Progenitor cell of endocrine pancreas (in vitro differentiated cells): ENCODE measurements at regions not wholly inside any gene's neighbourhood (a gene's known extent, or its start where the extent isn't known, plus 50 kb on each side); places are given as distances from the start of the nearest gene placed in this dataset.

Experiments
- DNase-seq: peaks from one replicate; pipeline ENCODE4 v3.0.0; 2021; ENCODE audit warnings: low spot score; ENCODE audit not compliant: unreplicated experiment
- H3K27ac Mint-ChIP-seq: 2 replicates; pipeline ENCODE4 v1.8.0; 2021; ENCODE audit warnings: mild to moderate bottlenecking, moderate library complexity, mixed read lengths
- H3K27me3 Mint-ChIP-seq: 2 replicates; pipeline ENCODE4 v1.8.0; 2021; ENCODE audit warnings: mixed read lengths
- H3K36me3 Mint-ChIP-seq: 2 replicates; pipeline ENCODE4 v1.8.0; 2022; ENCODE audit warnings: mixed read lengths; ENCODE audit not compliant: insufficient read depth
- H3K4me1 Mint-ChIP-seq: 2 replicates; pipeline ENCODE4 v1.8.0; 2021; ENCODE audit warnings: low read depth, mixed read lengths
- H3K4me3 Mint-ChIP-seq: 2 replicates; pipeline ENCODE4 v1.8.0; 2021; ENCODE audit warnings: low read depth, mild to moderate bottlenecking, moderate library complexity, mixed read lengths
- H3K9me3 Mint-ChIP-seq: 2 replicates; pipeline ENCODE4 v1.8.0; 2021; ENCODE audit warnings: low read depth, mixed read lengths
- TF ChIP-seq, protein P1 (sequence below): fragments of 200-600 bp; sonication (generic); IDR thresholded peaks from one replicate; pipeline ENCODE4 v1.5.0; 2021; ENCODE audit warnings: antibody characterized with exemption, mild to moderate bottlenecking; ENCODE audit not compliant: unreplicated experiment

DNA sequence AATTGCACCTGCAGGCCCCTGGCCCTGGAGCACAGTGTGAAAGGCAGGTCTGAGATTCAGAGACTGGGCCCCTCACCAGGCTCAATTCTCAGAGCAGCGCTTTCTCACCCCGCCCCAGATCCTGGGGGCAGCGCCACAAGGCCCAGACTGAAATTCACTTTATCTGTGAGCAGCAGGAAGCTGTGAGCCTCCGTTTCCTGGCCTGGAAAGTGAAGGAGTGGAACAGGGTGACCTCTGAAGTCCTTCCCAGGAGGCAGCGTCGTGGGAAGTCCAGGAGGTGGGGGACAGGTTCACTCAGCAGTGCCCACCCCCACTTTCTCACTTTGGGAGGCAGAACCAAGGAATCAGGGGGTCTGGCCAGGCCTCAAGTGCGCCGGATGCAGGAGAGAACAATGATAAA, 235.4 kb downstream of the NDUFA10 start:
- TF ChIP-seq, protein P1, sequence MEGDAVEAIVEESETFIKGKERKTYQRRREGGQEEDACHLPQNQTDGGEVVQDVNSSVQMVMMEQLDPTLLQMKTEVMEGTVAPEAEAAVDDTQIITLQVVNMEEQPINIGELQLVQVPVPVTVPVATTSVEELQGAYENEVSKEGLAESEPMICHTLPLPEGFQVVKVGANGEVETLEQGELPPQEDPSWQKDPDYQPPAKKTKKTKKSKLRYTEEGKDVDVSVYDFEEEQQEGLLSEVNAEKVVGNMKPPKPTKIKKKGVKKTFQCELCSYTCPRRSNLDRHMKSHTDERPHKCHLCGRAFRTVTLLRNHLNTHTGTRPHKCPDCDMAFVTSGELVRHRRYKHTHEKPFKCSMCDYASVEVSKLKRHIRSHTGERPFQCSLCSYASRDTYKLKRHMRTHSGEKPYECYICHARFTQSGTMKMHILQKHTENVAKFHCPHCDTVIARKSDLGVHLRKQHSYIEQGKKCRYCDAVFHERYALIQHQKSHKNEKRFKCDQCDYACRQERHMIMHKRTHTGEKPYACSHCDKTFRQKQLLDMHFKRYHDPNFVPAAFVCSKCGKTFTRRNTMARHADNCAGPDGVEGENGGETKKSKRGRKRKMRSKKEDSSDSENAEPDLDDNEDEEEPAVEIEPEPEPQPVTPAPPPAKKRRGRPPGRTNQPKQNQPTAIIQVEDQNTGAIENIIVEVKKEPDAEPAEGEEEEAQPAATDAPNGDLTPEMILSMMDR = no peak
- no peak overlapping the region for H3K27ac Mint-ChIP-seq
- H3K9me3 Mint-ChIP-seq = no peaks in the 10 kb centered on the region
- H3K36me3 Mint-ChIP-seq = no peaks in the 10 kb centered on the region
- H3K4me3 Mint-ChIP-seq = no peak overlapping the region
- no peaks in the 10 kb centered on the region for H3K4me1 Mint-ChIP-seq
- DNase-seq = no peak
- peaks cover 11% of the 10 kb centered on the region for H3K27me3 Mint-ChIP-seq

DNA sequence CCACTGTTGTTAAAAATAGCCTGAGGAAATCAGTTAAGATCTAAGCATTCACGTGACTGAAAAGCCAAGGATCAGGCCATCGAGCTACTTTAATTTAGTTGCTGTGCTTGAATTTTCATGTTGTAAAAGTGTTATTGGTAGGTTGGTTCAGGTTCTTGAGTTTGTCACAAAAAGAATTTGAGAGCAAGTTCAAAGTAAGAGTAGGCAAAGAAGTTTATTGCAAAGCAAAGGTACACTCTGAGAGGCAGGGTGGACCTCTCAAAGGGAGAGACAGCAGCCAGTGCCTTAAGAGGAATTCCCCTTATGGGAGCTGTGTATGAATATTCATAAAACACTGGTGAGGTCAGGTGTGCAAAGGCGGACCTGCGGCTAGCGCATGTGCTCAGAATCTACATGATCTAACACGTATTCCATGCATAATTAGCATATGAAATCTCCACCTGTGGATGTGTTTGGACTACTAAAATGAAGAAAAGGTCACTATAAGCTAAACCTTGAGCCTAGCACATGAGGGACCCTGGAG, 236.5 kb downstream of the NDUFA10 start:
- no peaks in the 10 kb centered on the region for H3K36me3 Mint-ChIP-seq
- TF ChIP-seq, protein P1 = no peak
- no peaks in the 10 kb centered on the region for H3K4me1 Mint-ChIP-seq
- H3K9me3 Mint-ChIP-seq = no peaks in the 10 kb centered on the region
- H3K4me3 Mint-ChIP-seq = no peak overlapping the region
- no peak overlapping the region for H3K27ac Mint-ChIP-seq
- DNase-seq = no peak
- H3K27me3 Mint-ChIP-seq = peaks cover 15% of the 10 kb centered on the region

DNA sequence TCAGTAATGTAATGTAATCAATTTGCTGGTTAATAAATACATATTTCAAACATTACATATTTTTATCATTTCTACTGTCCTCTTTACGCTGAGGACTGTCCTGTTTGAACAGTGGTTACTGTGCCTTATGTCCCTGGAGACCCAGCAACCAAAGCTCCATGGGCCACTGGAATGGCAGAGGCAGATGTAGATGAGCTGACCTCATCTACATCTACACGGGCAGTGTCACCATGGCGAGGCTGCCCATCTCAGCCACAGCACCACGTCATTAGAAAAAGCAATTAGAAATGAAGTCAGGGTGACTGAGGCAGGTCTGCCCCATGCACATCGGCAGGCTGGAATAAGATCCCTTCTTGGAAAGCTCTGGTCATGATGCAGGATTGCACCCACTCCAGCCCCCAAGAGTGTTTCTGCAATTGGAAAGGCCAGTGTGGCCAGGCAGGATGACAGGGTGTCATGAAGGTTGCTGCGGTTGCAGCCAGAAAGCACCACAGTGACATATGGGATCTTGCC, 237.5 kb downstream of the NDUFA10 start:
- TF ChIP-seq, protein P1 = no peak
- Mint-ChIP-seq H3K4me1 (no peaks in the 10 kb centered on the region), H3K4me3 (no peak overlapping the region), H3K27ac (no peak overlapping the region), H3K9me3 (no peaks in the 10 kb centered on the region), H3K27me3 (peaks cover 14% of the 10 kb centered on the region), H3K36me3 (no peaks in the 10 kb centered on the region)
- DNase-seq = no peak

DNA sequence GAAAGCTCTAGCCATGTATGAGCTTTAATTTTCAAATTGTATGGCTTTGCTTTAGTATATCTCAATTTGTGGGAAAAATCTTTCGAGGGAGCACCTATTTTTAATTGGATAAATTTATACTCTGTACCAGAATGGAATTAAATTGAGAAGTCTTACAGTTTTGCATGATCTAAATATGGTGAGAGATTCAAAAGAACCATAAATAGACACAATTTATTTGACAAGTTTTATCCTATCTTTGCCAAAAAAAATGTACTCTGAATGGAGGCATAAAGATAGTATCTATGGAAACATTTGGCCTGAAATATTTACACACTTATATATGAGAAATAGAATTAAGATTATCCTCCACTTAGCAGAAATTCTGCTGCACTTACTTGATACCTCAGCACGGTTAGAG, 238.4 kb downstream of the NDUFA10 start:
- no peak for DNase-seq
- H3K9me3 Mint-ChIP-seq = no peaks in the 10 kb centered on the region
- no peaks in the 10 kb centered on the region for H3K36me3 Mint-ChIP-seq
- peaks cover 14% of the 10 kb centered on the region for H3K27me3 Mint-ChIP-seq
- TF ChIP-seq, protein P1 = no peak
- H3K27ac Mint-ChIP-seq = no peak overlapping the region
- peaks cover 2% of the 10 kb centered on the region for H3K4me1 Mint-ChIP-seq
- no peak overlapping the region for H3K4me3 Mint-ChIP-seq

DNA sequence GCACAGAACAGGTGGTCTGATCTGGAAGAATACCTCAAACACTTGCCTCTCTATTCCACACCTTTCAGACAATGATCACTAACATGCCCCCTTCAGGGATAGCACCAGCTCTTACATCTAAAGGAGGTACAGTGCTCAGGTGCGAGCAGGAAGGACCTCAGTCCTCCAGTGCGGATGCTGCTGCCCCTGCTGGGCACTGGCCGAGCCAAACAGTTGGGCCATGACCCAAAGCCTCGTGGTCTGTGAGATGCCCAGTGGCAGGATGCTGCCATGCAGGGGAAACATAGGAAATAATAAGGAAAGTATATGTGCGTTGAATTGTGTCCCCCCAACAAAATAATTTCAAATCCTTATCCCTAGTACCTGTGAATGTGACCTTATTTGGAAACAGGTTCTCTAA, 243.7 kb downstream of the NDUFA10 start:
- Mint-ChIP-seq H3K27ac (no peak overlapping the region), H3K36me3 (no peaks in the 10 kb centered on the region), H3K4me1 (peaks cover 4% of the 10 kb centered on the region), H3K9me3 (no peaks in the 10 kb centered on the region), H3K27me3 (peaks cover 15% of the 10 kb centered on the region), H3K4me3 (no peak overlapping the region)
- TF ChIP-seq, protein P1 = no peak
- no peak for DNase-seq
